NOMO-1 treated with dmso at 0.1 percent for 144 hours (cell line): ENCODE measurements at regions not wholly inside any gene's neighbourhood (a gene's known extent, or its start where the extent isn't known, plus 50 kb on each side); places are given as distances from the start of the nearest gene placed in this dataset.
"Not testable (repeated sequence)": the region's sequence is repeated elsewhere in the genome, so short reads cannot be mapped to it uniquely, and the experiment has no call there.

Experiments used
- DNase-seq: peaks from one replicate; lab custom pipeline; 2025; ENCODE audit not compliant: unreplicated experiment; lab: John Stamatoyannopoulos, UW

DNA sequence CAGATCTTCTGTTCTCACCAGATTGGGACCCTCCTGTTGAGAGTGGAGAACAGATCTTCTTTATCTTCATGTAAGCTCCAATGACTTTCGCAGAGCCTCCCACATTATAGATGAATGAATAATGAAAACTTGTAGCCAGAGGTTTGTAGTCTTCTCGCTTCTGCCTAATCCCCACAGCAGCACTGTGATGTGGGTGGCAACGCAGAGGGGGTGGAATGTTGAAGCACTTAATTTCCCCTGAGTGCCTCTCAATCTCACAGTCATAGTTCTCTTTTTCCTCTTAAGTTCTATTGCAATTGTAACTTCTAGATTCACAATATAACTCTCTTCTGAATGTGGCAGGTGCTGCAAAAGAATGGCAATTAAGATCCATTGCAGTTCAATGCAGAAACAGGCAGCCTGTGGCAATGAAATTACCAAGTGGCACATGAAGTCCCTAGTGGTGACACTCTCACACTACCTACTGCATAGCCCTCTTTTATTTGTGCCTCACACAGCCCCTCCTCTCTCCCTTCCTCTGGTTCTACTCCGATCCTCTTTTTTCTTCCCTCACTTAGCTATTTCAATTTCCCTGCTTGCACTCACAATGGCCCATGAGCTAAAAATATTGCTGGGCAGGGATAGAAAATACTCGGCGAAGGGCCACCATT is 281.9 kb downstream of the UBE3D start:
- no peak for DNase-seq

- no peak for DNase-seq
Observed at GRCh38 chr6:82785206-82785605, 280.4 kb downstream of the UBE3D start.

- no peak for DNase-seq
Observed at GRCh38 chr6:82786248-82786647, 279.4 kb downstream of the UBE3D start.

DNA sequence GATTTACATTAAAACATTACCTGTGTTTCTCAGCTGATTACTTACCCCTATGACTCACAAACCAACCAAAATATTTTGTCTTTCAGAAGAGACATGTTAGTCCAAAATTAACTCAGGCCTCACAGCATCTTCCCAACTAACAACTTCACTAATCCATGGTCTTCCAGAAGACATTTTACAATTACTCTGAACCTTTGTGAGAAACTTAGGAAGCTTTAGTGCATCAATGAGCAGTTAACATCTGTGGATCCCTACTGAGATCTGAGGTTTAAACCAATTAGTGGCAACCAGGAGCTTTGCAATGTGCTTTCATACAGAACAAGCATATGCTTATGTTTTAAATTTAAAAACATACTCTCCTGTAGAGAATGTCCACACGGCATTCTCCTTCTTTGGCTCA is 269.7 kb downstream of the UBE3D start:
- DNase-seq, result no peak

DNA sequence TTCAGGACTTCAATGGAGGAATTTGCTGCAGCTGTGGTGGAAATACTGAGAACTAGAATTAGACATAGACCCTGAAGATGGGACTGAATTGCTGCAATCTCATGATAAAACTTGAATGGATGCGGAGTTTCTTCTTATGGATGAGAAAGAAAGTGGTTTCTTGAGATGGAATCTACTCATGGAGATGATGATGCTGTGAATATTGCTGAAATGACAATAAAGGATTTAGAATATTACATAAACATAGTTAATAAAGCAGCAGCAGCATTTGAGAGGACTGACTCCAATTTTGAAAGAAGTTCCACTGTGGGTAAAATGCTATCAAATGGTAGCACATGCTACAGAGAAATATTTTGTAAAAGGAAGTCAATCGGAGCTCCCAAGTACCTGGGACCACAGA is 264.6 kb downstream of the UBE3D start:
- no peak for DNase-seq

DNA sequence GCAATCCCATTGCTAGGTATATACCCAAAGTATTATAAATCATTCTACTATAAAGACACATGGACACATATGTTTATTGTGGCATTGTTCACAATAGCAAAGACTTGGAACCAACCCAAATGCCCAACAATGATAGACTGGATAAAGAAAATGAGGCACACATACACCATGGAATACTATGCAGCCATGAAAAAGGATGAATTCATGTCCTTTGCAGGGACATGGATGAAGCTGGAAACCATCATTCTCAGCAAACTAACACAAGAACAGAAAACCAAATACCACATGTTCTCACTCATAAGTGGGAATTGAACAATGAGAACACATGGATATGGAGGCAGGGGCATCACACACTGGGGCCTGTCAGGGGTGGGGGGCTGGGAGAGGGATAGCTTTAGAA is 249.4 kb downstream of the UBE3D start:
- DNase-seq, result not testable (repeated sequence)

GRCh38 chr6:82818727-82819126 is 246.9 kb downstream of the UBE3D start:
- DNase-seq, result no peak

DNA sequence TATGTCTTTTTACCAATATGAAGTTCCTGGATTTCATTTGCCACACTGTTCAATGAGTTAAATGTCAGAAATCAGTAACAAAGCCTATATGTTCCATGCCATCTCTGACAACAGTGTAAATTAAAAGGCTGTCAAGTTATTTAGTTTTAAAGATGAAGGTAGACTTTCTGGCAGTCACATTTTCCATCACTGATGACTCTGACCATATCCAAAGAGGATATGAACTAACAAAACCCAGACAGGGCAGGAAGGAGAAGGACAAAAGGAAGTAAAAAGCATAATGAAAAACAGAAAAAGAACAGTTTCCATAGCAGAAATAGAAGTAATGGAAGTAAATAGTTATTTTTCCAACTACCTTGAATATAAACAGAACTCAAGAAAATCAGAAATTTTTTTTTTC is 242.3 kb downstream of the UBE3D start:
- DNase-seq, result no peak

- DNase-seq, result no peak
Observed at GRCh38 chr6:82832811-82833210, 232.8 kb downstream of the UBE3D start.

DNA sequence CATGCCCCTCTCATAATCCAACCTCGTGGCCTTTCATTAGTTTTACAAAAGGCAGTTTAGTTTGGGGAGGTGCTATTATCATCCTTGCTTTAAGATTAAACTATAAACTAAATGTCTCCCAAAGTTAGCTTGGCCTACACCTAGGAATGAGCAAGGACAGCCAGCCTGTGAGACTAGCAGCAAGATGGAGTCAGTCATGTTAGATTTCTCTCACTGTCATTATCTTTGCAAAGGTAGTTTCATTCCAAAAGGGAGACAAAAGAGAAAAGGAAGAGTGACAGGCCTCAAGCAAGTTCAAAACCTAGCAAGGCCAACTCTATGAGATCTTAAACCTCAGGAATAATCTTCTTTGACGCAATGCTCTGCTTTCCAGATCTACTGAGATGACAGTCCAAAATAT is 232.2 kb downstream of the UBE3D start:
- no peak for DNase-seq

DNA sequence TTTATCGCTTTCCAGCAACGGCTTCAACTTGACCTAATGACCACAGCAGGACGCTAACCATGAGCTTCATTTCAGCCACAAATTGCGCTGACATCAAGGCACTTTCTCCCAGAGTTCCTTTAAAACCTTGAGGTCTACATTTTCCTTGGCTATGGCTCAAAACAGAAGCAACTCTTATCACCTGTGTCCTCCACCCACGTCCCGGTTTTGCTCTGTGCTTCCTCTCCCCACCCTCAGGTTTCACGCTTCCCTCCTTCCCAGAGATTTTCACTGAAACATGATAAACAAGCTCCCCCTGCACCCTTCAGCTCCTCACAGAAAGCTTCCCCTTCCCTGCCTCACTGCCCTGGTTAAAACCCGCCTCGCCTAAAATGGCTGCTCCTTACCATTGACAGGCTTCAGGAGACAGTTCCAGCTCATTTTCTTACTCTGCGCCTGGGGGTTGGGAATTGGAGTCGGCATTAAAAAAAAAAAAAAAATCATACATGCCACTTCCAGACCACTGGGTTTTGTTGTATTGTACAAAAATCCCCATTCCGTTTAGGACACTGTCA is 229.5 kb downstream of the UBE3D start:
- DNase-seq, result no peak

DNA sequence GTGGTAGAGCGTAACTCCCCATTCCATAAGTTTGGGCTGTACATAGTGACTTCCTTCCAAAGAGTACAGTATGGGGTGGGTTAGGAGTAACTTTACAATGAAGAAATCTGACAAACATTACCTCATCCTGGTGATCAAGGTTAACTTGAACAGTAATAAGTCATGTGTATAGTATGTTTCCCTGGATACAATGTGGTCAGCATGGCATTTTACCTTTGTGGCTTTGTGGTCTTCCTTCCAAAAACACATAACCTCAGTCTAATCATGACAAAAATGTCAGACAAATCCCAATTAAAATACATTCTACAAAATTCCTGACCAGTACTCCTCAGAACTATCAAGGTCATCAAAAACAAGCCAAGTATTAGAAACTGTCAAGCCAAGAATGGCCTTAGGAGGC is 225.1 kb downstream of the UBE3D start:
- DNase-seq, result no peak

- DNase-seq, result no peak
Observed at GRCh38 chr6:82841309-82841708, 224.3 kb downstream of the UBE3D start.
